Memory B cell (primary cell): ENCODE measurements at regions not wholly inside any gene's neighbourhood (a gene's known extent, or its start where the extent isn't known, plus 50 kb on each side); places are given as distances from the start of the nearest gene placed in this dataset.

ENCODE experiments used
- ATAC-seq: fragments of 150-1000 bp; cut with Tn5 transposase; 2 replicates; pipeline ENCODE4 v1.10.0; 2021; ENCODE audit warnings: low read depth, mild to moderate bottlenecking, moderate library complexity
- DNase-seq, 2 donors: peaks; one replicate each; pipeline ENCODE4 v3.0.0; 2022; ENCODE audit warnings: low spot score in 2 of 2
- H3K27ac Mint-ChIP-seq: one replicate; pipeline ENCODE4 v1.8.0; 2022; ENCODE audit warnings: mild to moderate bottlenecking, moderate library complexity, mixed read lengths
- H3K27me3 Mint-ChIP-seq: one replicate; pipeline ENCODE4 v1.8.0; 2022; ENCODE audit warnings: mixed read lengths
- H3K36me3 Mint-ChIP-seq: one replicate; pipeline ENCODE4 v1.8.0; 2022; ENCODE audit warnings: mild to moderate bottlenecking, mixed read lengths
- H3K4me1 Mint-ChIP-seq: one replicate; pipeline ENCODE4 v1.8.0; 2022; ENCODE audit warnings: mixed read lengths
- H3K4me3 Mint-ChIP-seq: one replicate; pipeline ENCODE4 v1.8.0; 2022; ENCODE audit warnings: mild to moderate bottlenecking, moderate library complexity, mixed read lengths
- H3K9me3 Mint-ChIP-seq: one replicate; pipeline ENCODE4 v1.8.0; 2022; ENCODE audit warnings: mixed read lengths

GRCh38 chr2:47265158-47265557 lies 88.8 kb upstream of the CALM2 start:
- H3K4me1 Mint-ChIP-seq, result peaks cover 4% of the 10 kb centered on the region
- H3K36me3 Mint-ChIP-seq, result no peaks in the 10 kb centered on the region
- no peaks in the 10 kb centered on the region for H3K27me3 Mint-ChIP-seq
- no peaks in the 10 kb centered on the region for H3K9me3 Mint-ChIP-seq
- ATAC-seq, result no peak
- H3K4me3 Mint-ChIP-seq, result no peak overlapping the region
- DNase-seq, result no peak
- H3K27ac Mint-ChIP-seq, result no peak overlapping the region

- ATAC-seq (no peak), DNase-seq (no peak)
- Mint-ChIP-seq H3K27ac (no peak overlapping the region), H3K4me1 (peaks cover 6% of the 10 kb centered on the region), H3K4me3 (no peak overlapping the region), H3K9me3 (peaks cover 3% of the 10 kb centered on the region), H3K36me3 (peaks cover 3% of the 10 kb centered on the region), H3K27me3 (no peaks in the 10 kb centered on the region)
Observed at GRCh38 chr2:47264686-47265085, 88.4 kb upstream of the CALM2 start.

- DNase-seq (no peak), ATAC-seq (no peak)
- Mint-ChIP-seq H3K36me3 (peaks cover 3% of the 10 kb centered on the region), H3K4me3 (no peak overlapping the region), H3K27ac (no peak overlapping the region), H3K9me3 (peaks cover 5% of the 10 kb centered on the region), H3K4me1 (peaks cover 6% of the 10 kb centered on the region), H3K27me3 (no peaks in the 10 kb centered on the region)
Observed at GRCh38 chr2:47264143-47264542, 87.8 kb upstream of the CALM2 start.

- peaks cover 3% of the 10 kb centered on the region for H3K36me3 Mint-ChIP-seq
- H3K9me3 Mint-ChIP-seq, result peaks cover 5% of the 10 kb centered on the region
- H3K27ac Mint-ChIP-seq, result no peak overlapping the region
- ATAC-seq (no peak), DNase-seq (no peak)
- peaks cover 6% of the 10 kb centered on the region for H3K4me1 Mint-ChIP-seq
- H3K4me3 Mint-ChIP-seq, result no peak overlapping the region
- no peaks in the 10 kb centered on the region for H3K27me3 Mint-ChIP-seq
Observed at GRCh38 chr2:47262657-47263056, 86.3 kb upstream of the CALM2 start.

GRCh38 chr2:47260971-47261370 lies 84.7 kb upstream of the CALM2 start:
- peaks cover 3% of the 10 kb centered on the region for H3K36me3 Mint-ChIP-seq
- H3K27ac Mint-ChIP-seq, result no peak overlapping the region
- DNase-seq, result no peak
- no peak for ATAC-seq
- H3K4me1 Mint-ChIP-seq, result peaks cover 6% of the 10 kb centered on the region
- H3K27me3 Mint-ChIP-seq, result no peaks in the 10 kb centered on the region
- H3K9me3 Mint-ChIP-seq, result peaks cover 5% of the 10 kb centered on the region
- H3K4me3 Mint-ChIP-seq, result no peak overlapping the region

GRCh38 chr2:47259829-47260228 lies 83.5 kb upstream of the CALM2 start:
- ATAC-seq, result no peak
- Mint-ChIP-seq H3K4me1 (peaks cover 4% of the 10 kb centered on the region), H3K36me3 (peaks cover 3% of the 10 kb centered on the region), H3K4me3 (no peak overlapping the region), H3K27ac (no peak overlapping the region), H3K27me3 (no peaks in the 10 kb centered on the region), H3K9me3 (peaks cover 5% of the 10 kb centered on the region)
- DNase-seq, result no peak

- Mint-ChIP-seq H3K4me3 (no peak overlapping the region), H3K9me3 (peaks cover 5% of the 10 kb centered on the region), H3K36me3 (peaks cover 3% of the 10 kb centered on the region), H3K4me1 (peaks cover 9% of the 10 kb centered on the region), H3K27ac (no peak overlapping the region), H3K27me3 (no peaks in the 10 kb centered on the region)
- DNase-seq (no peak), ATAC-seq (no peak)
Observed at GRCh38 chr2:47257946-47258348, 81.6 kb upstream of the CALM2 start.

GRCh38 chr2:47256416-47257087 lies 80.2 kb upstream of the CALM2 start:
- peaks cover 5% of the 10 kb centered on the region for H3K9me3 Mint-ChIP-seq
- H3K36me3 Mint-ChIP-seq, result peaks cover 3% of the 10 kb centered on the region
- no peak for ATAC-seq
- DNase-seq, result no peak
- peaks cover 9% of the 10 kb centered on the region for H3K4me1 Mint-ChIP-seq
- H3K27ac Mint-ChIP-seq, result no peak overlapping the region
- H3K4me3 Mint-ChIP-seq, result no peak overlapping the region
- H3K27me3 Mint-ChIP-seq, result no peaks in the 10 kb centered on the region

GRCh38 chr2:47255794-47256193 lies 79.5 kb upstream of the CALM2 start:
- no peak overlapping the region for H3K27ac Mint-ChIP-seq
- no peaks in the 10 kb centered on the region for H3K27me3 Mint-ChIP-seq
- DNase-seq (no peak), ATAC-seq (no peak)
- H3K4me3 Mint-ChIP-seq, result no peak overlapping the region
- H3K36me3 Mint-ChIP-seq, result peaks cover 3% of the 10 kb centered on the region
- H3K9me3 Mint-ChIP-seq, result peaks cover 5% of the 10 kb centered on the region
- H3K4me1 Mint-ChIP-seq, result peaks cover 9% of the 10 kb centered on the region

GRCh38 chr2:47254464-47254863 lies 78.2 kb upstream of the CALM2 start:
- H3K36me3 Mint-ChIP-seq, result no peaks in the 10 kb centered on the region
- DNase-seq, result peak; percentile 19 to 21
- H3K27me3 Mint-ChIP-seq, result peaks cover 2% of the 10 kb centered on the region
- peak; percentile 88 for ATAC-seq
- no peak overlapping the region for H3K4me3 Mint-ChIP-seq
- H3K9me3 Mint-ChIP-seq, result no peaks in the 10 kb centered on the region
- peaks cover 6% of the 10 kb centered on the region for H3K4me1 Mint-ChIP-seq
- H3K27ac Mint-ChIP-seq, result no peak overlapping the region

GRCh38 chr2:47253447-47253846 lies 77.1 kb upstream of the CALM2 start:
- Mint-ChIP-seq H3K4me3 (no peak overlapping the region), H3K27ac (no peak overlapping the region), H3K36me3 (no peaks in the 10 kb centered on the region), H3K9me3 (no peaks in the 10 kb centered on the region), H3K27me3 (peaks cover 2% of the 10 kb centered on the region), H3K4me1 (peaks cover 6% of the 10 kb centered on the region)
- no peak for ATAC-seq
- no peak for DNase-seq

GRCh38 chr2:47251404-47251675 lies 75.0 kb upstream of the CALM2 start:
- Mint-ChIP-seq H3K4me1 (peaks cover 6% of the 10 kb centered on the region), H3K9me3 (no peaks in the 10 kb centered on the region), H3K4me3 (no peak overlapping the region), H3K27ac (no peak overlapping the region), H3K36me3 (no peaks in the 10 kb centered on the region), H3K27me3 (peaks cover 2% of the 10 kb centered on the region)
- ATAC-seq (no peak), DNase-seq (no peak)

- ATAC-seq, result no peak
- no peak overlapping the region for H3K27ac Mint-ChIP-seq
- no peaks in the 10 kb centered on the region for H3K9me3 Mint-ChIP-seq
- H3K4me1 Mint-ChIP-seq, result peaks cover 6% of the 10 kb centered on the region
- DNase-seq, result no peak
- peaks cover 2% of the 10 kb centered on the region for H3K27me3 Mint-ChIP-seq
- no peaks in the 10 kb centered on the region for H3K36me3 Mint-ChIP-seq
- no peak overlapping the region for H3K4me3 Mint-ChIP-seq
Observed at GRCh38 chr2:47250586-47251403, 74.5 kb upstream of the CALM2 start.

- Mint-ChIP-seq H3K27me3 (peaks cover 5% of the 10 kb centered on the region), H3K36me3 (peaks cover 2% of the 10 kb centered on the region), H3K4me3 (no peak overlapping the region), H3K9me3 (no peaks in the 10 kb centered on the region), H3K27ac (no peak overlapping the region), H3K4me1 (peaks cover 6% of the 10 kb centered on the region)
- ATAC-seq (no peak), DNase-seq (no peak)
Observed at GRCh38 chr2:47249931-47250330, 73.6 kb upstream of the CALM2 start.
